ENCODE measurements at regions not wholly inside any gene's neighbourhood (a gene's known extent, or its start where the extent isn't known, plus 50 kb on each side); places are given as distances from the start of the nearest gene placed in this dataset.

DNA sequence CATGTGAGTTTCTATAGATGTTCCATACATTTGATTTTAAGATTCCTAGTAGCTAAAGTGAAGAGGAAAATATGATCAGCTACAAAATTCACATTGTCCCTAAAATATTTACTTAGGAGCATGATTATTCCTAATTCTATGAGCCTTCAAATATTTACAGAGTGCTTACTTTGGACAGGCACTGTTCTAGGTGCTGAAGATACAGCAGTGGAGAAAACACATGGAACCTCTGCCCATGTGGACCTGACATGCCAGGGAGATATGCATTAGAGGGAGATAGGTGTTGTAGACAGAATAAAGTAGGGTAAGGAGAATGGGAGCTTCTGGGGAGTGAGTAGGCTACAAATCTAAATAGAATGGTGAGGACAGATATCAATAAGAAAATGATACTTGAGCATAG, 62.6 kb upstream of the TACR1 start:
- TF ChIP-seq, protein P1, sequence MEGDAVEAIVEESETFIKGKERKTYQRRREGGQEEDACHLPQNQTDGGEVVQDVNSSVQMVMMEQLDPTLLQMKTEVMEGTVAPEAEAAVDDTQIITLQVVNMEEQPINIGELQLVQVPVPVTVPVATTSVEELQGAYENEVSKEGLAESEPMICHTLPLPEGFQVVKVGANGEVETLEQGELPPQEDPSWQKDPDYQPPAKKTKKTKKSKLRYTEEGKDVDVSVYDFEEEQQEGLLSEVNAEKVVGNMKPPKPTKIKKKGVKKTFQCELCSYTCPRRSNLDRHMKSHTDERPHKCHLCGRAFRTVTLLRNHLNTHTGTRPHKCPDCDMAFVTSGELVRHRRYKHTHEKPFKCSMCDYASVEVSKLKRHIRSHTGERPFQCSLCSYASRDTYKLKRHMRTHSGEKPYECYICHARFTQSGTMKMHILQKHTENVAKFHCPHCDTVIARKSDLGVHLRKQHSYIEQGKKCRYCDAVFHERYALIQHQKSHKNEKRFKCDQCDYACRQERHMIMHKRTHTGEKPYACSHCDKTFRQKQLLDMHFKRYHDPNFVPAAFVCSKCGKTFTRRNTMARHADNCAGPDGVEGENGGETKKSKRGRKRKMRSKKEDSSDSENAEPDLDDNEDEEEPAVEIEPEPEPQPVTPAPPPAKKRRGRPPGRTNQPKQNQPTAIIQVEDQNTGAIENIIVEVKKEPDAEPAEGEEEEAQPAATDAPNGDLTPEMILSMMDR (conservative IDR thresholded peaks at IDR 0.05; ENCODE audit: low read length) = no peak
- TF ChIP-seq EZH2phosphoT487 (IDR thresholded peaks at IDR 0.05; ENCODE audit: borderline replicate concordance, low read depth, low read length) = no peak

All from OCI-LY7 (cell line).